ENCODE measurements at regions not wholly inside any gene's neighbourhood (a gene's known extent, or its start where the extent isn't known, plus 50 kb on each side); places are given as distances from the start of the nearest gene placed in this dataset.

GRCh38 chr2:16870491-16871076 lies 204.9 kb upstream of the CYRIA start:
- no peak for DNase-seq (ENCODE audit: extremely low read depth, low read depth)
- TF ChIP-seq CTCF (IDR thresholded peaks at IDR 0.05; ENCODE audit: low read depth, low read length) = no peak

GRCh38 chr2:16869711-16870110 lies 204.1 kb upstream of the CYRIA start:
- no peak for TF ChIP-seq CTCF (IDR thresholded peaks at IDR 0.05; ENCODE audit: low read depth, low read length)
- no peak for DNase-seq (ENCODE audit: extremely low read depth, low read depth)

- no peak for DNase-seq (ENCODE audit: extremely low read depth, low read depth)
- TF ChIP-seq CTCF (IDR thresholded peaks at IDR 0.05; ENCODE audit: low read depth, low read length) = no peak
These were observed 196.8 kb upstream of the CYRIA start for GRCh38 chr2:16862471-16862870.

GRCh38 chr2:16861530-16861929 lies 195.9 kb upstream of the CYRIA start:
- no peak for DNase-seq (ENCODE audit: extremely low read depth, low read depth)
- no peak for TF ChIP-seq CTCF (IDR thresholded peaks at IDR 0.05; ENCODE audit: low read depth, low read length)

- no peak for TF ChIP-seq CTCF (IDR thresholded peaks at IDR 0.05; ENCODE audit: low read depth, low read length)
- DNase-seq (ENCODE audit: extremely low read depth, low read depth) = no peak
These were observed 195.5 kb upstream of the CYRIA start for GRCh38 chr2:16861111-16861510.

GRCh38 chr2:16860627-16861026 lies 195.0 kb upstream of the CYRIA start:
- no peak for DNase-seq (ENCODE audit: extremely low read depth, low read depth)
- TF ChIP-seq CTCF (IDR thresholded peaks at IDR 0.05; ENCODE audit: low read depth, low read length) = no peak

- no peak for TF ChIP-seq CTCF (IDR thresholded peaks at IDR 0.05; ENCODE audit: low read depth, low read length)
- DNase-seq (ENCODE audit: extremely low read depth, low read depth) = no peak
These were observed 189.5 kb upstream of the CYRIA start for GRCh38 chr2:16855183-16855582.

Measured in AG09319 (cell line).